HCT116 (cell line): ENCODE measurements at regions not wholly inside any gene's neighbourhood (a gene's known extent, or its start where the extent isn't known, plus 50 kb on each side); places are given as distances from the start of the nearest gene placed in this dataset.

Experiments used
- ATAC-seq: fragments of 200-7000 bp; cut with Tn5 transposase; 2 replicates; pipeline ENCODE4 v1.9.1; 2020; ENCODE audit warnings: mild to moderate bottlenecking, moderate library complexity
- BruUV-seq: library from RNA; stranded (reverse); fragments of 400-500 nt; replicated peaks from 2 replicates; lab custom pipeline; 2021; lab: Mats Ljungman, UMichigan
- CTCF ChIA-PET: fragments of 300-600 bp; sonication (Branson Sonifier 250); formaldehyde crosslinking; loops from one replicate; lab custom pipeline; 2021; ENCODE audit warnings: antibody characterized with exemption; lab: Charles Lee
- POLR2A ChIA-PET: fragments of 300-600, 350-600 bp; sonication (Branson Sonifier 250); formaldehyde crosslinking; loops from one replicate; lab custom pipeline; 2021; ENCODE audit warnings: antibody characterized with exemption; lab: Charles Lee
- RAD21 ChIA-PET, 2 experiments: fragments of 300-600 bp; sonication (Branson Sonifier 250); formaldehyde crosslinking; loops; one replicate each; lab custom pipeline; 2023; ENCODE audit warnings: low total read pairs in 2 of 2; ENCODE audit not compliant: uncharacterized antibody in 2 of 2, unreplicated experiment in 2 of 2, low non-redundant PET in 1 of 2; lab: Charles Lee
- DNase-seq: peaks from one replicate; pipeline ENCODE4 v3.0.0-alpha.2; 2010; ENCODE audit warnings: low read depth, low spot score
- H2AFZ ChIP-seq: fragments of 200-600 bp; shearing (Covaris generic), sonication (generic); 2 replicates; pipeline ENCODE4 v1.6.1; 2017; ENCODE audit warnings: low read depth, mixed run types, mixed read lengths, antibody characterized with exemption, low read length; ENCODE audit not compliant: poor library complexity, severe bottlenecking
- H3K27ac ChIP-seq: 2 replicates; pipeline ENCODE4 v1.5.1; 2012; ENCODE audit warnings: low read depth, low read length
- H3K27me3 ChIP-seq: fragments of 200-600 bp; sonication (generic); 2 replicates; pipeline ENCODE4 v1.6.1; 2016; ENCODE audit warnings: mixed run types, low read length, mixed read lengths; ENCODE audit not compliant: insufficient read depth
- H3K36me3 ChIP-seq, 2 experiments: fragments of 200-500 bp in 1 of 2; fragments of 200-600 bp in 1 of 2; sonication (Bioruptor generic) in 1 of 2; sonication (generic) in 1 of 2; 2 replicates each; pipeline versions ENCODE4 v1.5.1 to v1.6.1; 2014 to 2016; ENCODE audit warnings: low read length in 2 of 2, inconsistent platforms in 1 of 2, mixed read lengths in 1 of 2, mixed run types in 1 of 2; ENCODE audit not compliant: insufficient read depth in 2 of 2, control insufficient read depth in 1 of 2
- H3K4me1 ChIP-seq, 2 experiments: fragments of 200-600 bp in 1 of 2; sonication (generic) in 1 of 2; 2 replicates each; pipeline versions ENCODE4 v1.5.1 to v1.6.1; 2012 to 2017; ENCODE audit warnings: low read length in 2 of 2, inconsistent platforms in 1 of 2, mild to moderate bottlenecking in 1 of 2, mixed read lengths in 1 of 2, mixed run types in 1 of 2, moderate library complexity in 1 of 2; ENCODE audit not compliant: insufficient read depth in 2 of 2, control insufficient read depth in 1 of 2
- H3K4me2 ChIP-seq: fragments of 200-600 bp; sonication (generic); 2 replicates; pipeline ENCODE4 v1.6.1; 2017; ENCODE audit warnings: mixed run types, low read length, mixed read lengths
- H3K4me3 ChIP-seq, 2 experiments: fragments of 200-600 bp in 1 of 2; sonication (generic) in 1 of 2; replicated peaks in 1 of 2; 2 replicates each; pipeline ENCODE4 v1.5.1; 2011 to 2016; ENCODE audit warnings: low read length in 2 of 2, control low read depth in 1 of 2, low read depth in 1 of 2, mild to moderate bottlenecking in 1 of 2, mixed read lengths in 1 of 2, mixed run types in 1 of 2
- H3K79me2 ChIP-seq: fragments of 200-600 bp; sonication (generic); 2 replicates; pipeline ENCODE4 v1.6.1; 2017; ENCODE audit warnings: mild to moderate bottlenecking, mixed run types, low read length, moderate library complexity, mixed read lengths; ENCODE audit not compliant: insufficient read depth
- H3K9ac ChIP-seq: fragments of 200-600 bp; sonication (generic); 2 replicates; pipeline ENCODE4 v1.6.1; 2016; ENCODE audit warnings: low read length, mixed read lengths
- H3K9me2 ChIP-seq: fragments of 200-600 bp; sonication (generic), shearing (Covaris generic); 2 replicates; pipeline ENCODE4 v1.6.1; 2017; ENCODE audit warnings: mixed run types, mild to moderate bottlenecking, moderate library complexity; ENCODE audit not compliant: insufficient read depth
- H3K9me3 ChIP-seq, 2 experiments: fragments of 200-500 bp in 1 of 2; fragments of 200-600 bp in 1 of 2; sonication (Bioruptor generic) in 1 of 2; sonication (generic) in 1 of 2; 2 replicates each; pipeline ENCODE4 v1.6.1; 2014 to 2017; ENCODE audit warnings: low read length in 2 of 2, mixed read lengths in 2 of 2, inconsistent platforms in 1 of 2, low read depth in 1 of 2, mild to moderate bottlenecking in 1 of 2, mixed run types in 1 of 2, moderate library complexity in 1 of 2; ENCODE audit not compliant: control insufficient read depth in 1 of 2, insufficient read depth in 1 of 2
- H4K20me1 ChIP-seq: fragments of 200-600 bp; sonication (generic), shearing (Covaris generic); 2 replicates; pipeline ENCODE4 v1.6.1; 2017; ENCODE audit warnings: mixed run types, mild to moderate bottlenecking, moderate library complexity; ENCODE audit not compliant: insufficient read depth
- CBX3 ChIP-seq: IDR thresholded peaks from 2 replicates; pipeline ENCODE4 v1.6.1; 2012; ENCODE audit warnings: low read depth
- CEBPB ChIP-seq: IDR thresholded peaks from 2 replicates; pipeline ENCODE4 v1.6.1; 2012; ENCODE audit warnings: low read depth
- EGR1 ChIP-seq: IDR thresholded peaks from 2 replicates; pipeline ENCODE4 v1.6.1; 2012; ENCODE audit warnings: low read depth
- ELF1 ChIP-seq: IDR thresholded peaks from 2 replicates; pipeline ENCODE4 v1.6.1; 2012; ENCODE audit warnings: low read depth, borderline replicate concordance
- EZH2 ChIP-seq: fragments of 200-600 bp; sonication (generic); IDR thresholded peaks from 2 replicates; pipeline ENCODE4 v1.6.1; 2017; ENCODE audit warnings: antibody characterized with exemption, mixed run types
- EZH2phosphoT487 ChIP-seq: fragments of 200-600 bp; IDR thresholded peaks from 2 replicates; pipeline ENCODE4 v1.6.1; 2018; ENCODE audit warnings: antibody characterized with exemption, borderline replicate concordance
- FOSL1 ChIP-seq: IDR thresholded peaks from 2 replicates; pipeline ENCODE4 v1.6.1; 2012; ENCODE audit warnings: low read depth
- JUND ChIP-seq: IDR thresholded peaks from 2 replicates; pipeline ENCODE4 v1.6.1; 2012
- MAX ChIP-seq: IDR thresholded peaks from 2 replicates; pipeline ENCODE4 v1.6.1; 2012
- POLR2AphosphoS5 ChIP-seq: IDR thresholded peaks from 2 replicates; pipeline ENCODE4 v1.6.1; 2011; ENCODE audit warnings: mild to moderate bottlenecking, low read depth, low read length, moderate library complexity
- RAD21 ChIP-seq: IDR thresholded peaks from 2 replicates; pipeline ENCODE4 v1.6.1; 2012; ENCODE audit warnings: low read depth, mild to moderate bottlenecking
- YY1 ChIP-seq: IDR thresholded peaks from 2 replicates; pipeline ENCODE4 v1.6.1; 2011; ENCODE audit warnings: low read length, low read depth, moderate library complexity, mild to moderate bottlenecking; ENCODE audit not compliant: insufficient replicate concordance; ENCODE audit errors: extremely low read depth
- ZFX ChIP-seq: fragments of 450-650 bp; IDR thresholded peaks from 2 replicates; pipeline ENCODE4 v1.6.1; 2017
- intact Hi-C: fragments of 100-400 bp; cut with micrococcal nuclease; formaldehyde crosslinking; loops from 2 replicates; pipeline ENCODE4 v1.10.0; 2022
- TF ChIP-seq, protein P1 (sequence below): IDR thresholded peaks from 2 replicates; pipeline ENCODE4 v1.6.1; 2012; ENCODE audit warnings: low read depth
- TF ChIP-seq, protein P2 (sequence below): IDR thresholded peaks from 2 replicates; pipeline ENCODE4 v1.6.1; 2012
- TF ChIP-seq, protein P3 (sequence below): IDR thresholded peaks from 2 replicates; pipeline ENCODE4 v1.6.1; 2011; ENCODE audit warnings: mild to moderate bottlenecking, low read length, moderate library complexity; ENCODE audit not compliant: insufficient replicate concordance; ENCODE audit errors: extremely low read depth

DNA sequence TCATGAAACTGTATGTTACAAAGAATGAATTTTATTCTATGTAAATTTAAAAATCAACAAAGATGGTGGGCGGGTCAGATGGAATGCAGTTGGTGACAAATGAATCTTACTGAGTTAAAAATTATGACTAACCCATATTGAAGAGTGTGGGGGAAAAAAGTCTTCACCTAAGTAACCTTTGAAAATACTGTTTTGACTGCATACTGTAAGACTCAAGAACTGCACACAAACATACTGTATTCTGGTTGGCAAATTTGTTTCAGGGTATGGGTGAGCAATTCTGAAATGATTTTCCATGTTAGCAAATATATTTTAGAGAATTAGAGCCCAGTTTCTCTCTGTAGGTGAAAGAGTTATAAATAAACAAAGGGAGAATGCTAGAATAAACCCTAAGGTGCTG, 153.7 kb upstream of the KCNJ18 start:
- Histone ChIP-seq H3K4me3 (no peak overlapping the region), H2AFZ (no peak overlapping the region), H3K9me3 (peaks cover 0 to 3% of the 10 kb centered on the region in 2 experiments; a peak in 1 of 4 replicates), H4K20me1 (no peaks in the 10 kb centered on the region), H3K4me1 (peaks cover 0 to 6% of the 10 kb centered on the region in 2 experiments; a peak in 3 of 4 replicates), H3K27me3 (no peaks in the 10 kb centered on the region), H3K79me2 (peaks cover 9% of the 10 kb centered on the region), H3K27ac (no peak overlapping the region), H3K9ac (no peak overlapping the region), H3K4me2 (no peak overlapping the region), H3K9me2 (no peaks in the 10 kb centered on the region), H3K36me3 (peaks cover 0 to 2% of the 10 kb centered on the region in 2 experiments; a peak in 1 of 4 replicates)
- no peak for DNase-seq
- ChIA-PET RAD21 (no interaction called here), CTCF (no interaction called here), POLR2A (no interaction called here)
- no TSS peak for BruUV-seq
- intact Hi-C loops = no loop called here
- TF ChIP-seq MAX (no peak), POLR2AphosphoS5 (no peak), YY1 (no peak), ZFX (no peak), ELF1 (no peak), EZH2phosphoT487 (no peak), JUND (no peak), CBX3 (no peak), CEBPB (no peak), EZH2 (no peak), RAD21 (no peak), EGR1 (no peak), FOSL1 (no peak)
- TF ChIP-seq, protein P1, sequence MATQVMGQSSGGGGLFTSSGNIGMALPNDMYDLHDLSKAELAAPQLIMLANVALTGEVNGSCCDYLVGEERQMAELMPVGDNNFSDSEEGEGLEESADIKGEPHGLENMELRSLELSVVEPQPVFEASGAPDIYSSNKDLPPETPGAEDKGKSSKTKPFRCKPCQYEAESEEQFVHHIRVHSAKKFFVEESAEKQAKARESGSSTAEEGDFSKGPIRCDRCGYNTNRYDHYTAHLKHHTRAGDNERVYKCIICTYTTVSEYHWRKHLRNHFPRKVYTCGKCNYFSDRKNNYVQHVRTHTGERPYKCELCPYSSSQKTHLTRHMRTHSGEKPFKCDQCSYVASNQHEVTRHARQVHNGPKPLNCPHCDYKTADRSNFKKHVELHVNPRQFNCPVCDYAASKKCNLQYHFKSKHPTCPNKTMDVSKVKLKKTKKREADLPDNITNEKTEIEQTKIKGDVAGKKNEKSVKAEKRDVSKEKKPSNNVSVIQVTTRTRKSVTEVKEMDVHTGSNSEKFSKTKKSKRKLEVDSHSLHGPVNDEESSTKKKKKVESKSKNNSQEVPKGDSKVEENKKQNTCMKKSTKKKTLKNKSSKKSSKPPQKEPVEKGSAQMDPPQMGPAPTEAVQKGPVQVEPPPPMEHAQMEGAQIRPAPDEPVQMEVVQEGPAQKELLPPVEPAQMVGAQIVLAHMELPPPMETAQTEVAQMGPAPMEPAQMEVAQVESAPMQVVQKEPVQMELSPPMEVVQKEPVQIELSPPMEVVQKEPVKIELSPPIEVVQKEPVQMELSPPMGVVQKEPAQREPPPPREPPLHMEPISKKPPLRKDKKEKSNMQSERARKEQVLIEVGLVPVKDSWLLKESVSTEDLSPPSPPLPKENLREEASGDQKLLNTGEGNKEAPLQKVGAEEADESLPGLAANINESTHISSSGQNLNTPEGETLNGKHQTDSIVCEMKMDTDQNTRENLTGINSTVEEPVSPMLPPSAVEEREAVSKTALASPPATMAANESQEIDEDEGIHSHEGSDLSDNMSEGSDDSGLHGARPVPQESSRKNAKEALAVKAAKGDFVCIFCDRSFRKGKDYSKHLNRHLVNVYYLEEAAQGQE = no peak
- TF ChIP-seq, protein P2, sequence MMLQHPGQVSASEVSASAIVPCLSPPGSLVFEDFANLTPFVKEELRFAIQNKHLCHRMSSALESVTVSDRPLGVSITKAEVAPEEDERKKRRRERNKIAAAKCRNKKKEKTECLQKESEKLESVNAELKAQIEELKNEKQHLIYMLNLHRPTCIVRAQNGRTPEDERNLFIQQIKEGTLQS = no peak
- TF ChIP-seq, protein P3, sequence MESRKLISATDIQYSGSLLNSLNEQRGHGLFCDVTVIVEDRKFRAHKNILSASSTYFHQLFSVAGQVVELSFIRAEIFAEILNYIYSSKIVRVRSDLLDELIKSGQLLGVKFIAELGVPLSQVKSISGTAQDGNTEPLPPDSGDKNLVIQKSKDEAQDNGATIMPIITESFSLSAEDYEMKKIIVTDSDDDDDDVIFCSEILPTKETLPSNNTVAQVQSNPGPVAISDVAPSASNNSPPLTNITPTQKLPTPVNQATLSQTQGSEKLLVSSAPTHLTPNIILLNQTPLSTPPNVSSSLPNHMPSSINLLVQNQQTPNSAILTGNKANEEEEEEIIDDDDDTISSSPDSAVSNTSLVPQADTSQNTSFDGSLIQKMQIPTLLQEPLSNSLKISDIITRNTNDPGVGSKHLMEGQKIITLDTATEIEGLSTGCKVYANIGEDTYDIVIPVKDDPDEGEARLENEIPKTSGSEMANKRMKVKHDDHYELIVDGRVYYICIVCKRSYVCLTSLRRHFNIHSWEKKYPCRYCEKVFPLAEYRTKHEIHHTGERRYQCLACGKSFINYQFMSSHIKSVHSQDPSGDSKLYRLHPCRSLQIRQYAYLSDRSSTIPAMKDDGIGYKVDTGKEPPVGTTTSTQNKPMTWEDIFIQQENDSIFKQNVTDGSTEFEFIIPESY = no peak
- no peak for ATAC-seq
